ENCODE measurements at regions not wholly inside any gene's neighbourhood (a gene's known extent, or its start where the extent isn't known, plus 50 kb on each side); places are given as distances from the start of the nearest gene placed in this dataset.
"Not testable (repeated sequence)": the region's sequence is repeated elsewhere in the genome, so short reads cannot be mapped to it uniquely, and the experiment has no call there.

DNA sequence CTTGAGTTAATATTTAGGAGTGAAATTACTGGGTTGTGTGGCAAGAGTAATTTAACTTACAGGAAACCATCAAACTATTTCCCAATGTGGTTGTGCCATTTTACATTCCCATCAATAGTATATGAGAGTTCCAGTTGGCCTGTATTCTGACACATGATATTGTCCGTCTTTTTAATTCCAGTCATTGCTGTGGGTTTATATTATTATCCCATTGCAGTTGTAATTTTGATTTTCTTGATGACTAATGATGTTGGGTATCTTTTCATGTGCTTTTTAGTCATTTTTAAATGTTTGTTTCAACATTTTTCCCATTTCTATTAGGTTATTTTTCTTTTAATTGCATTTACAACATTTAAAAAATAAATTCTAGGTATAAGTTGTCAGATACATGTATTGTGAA, 614.0 kb downstream of the UTRN start:
- no peak for DNase-seq

- no peak for DNase-seq
Observed at GRCh38 chr6:144901412-144901811, 616.3 kb downstream of the UTRN start.

DNA sequence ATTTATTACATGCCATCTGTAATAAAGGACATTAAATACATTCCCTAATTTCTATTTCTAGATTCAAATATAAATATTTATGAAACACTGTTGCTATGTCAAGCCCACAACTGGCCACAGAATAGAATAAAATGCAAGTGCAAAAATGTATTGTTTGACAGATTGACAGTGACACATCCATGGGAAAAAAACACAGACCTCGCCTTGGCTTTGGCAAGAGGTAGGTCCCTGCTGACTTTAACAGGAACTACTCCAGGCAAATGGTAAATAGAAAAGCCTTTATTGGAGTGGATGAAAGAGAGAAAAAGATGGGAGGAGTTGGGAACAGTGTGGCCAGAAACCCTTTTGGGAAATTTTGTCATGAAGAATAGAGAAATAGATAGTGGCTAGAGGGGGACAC, 622.9 kb downstream of the UTRN start:
- DNase-seq, result no peak

- DNase-seq, result no peak
Observed at GRCh38 chr6:144909753-144910285, 624.7 kb downstream of the UTRN start.

DNA sequence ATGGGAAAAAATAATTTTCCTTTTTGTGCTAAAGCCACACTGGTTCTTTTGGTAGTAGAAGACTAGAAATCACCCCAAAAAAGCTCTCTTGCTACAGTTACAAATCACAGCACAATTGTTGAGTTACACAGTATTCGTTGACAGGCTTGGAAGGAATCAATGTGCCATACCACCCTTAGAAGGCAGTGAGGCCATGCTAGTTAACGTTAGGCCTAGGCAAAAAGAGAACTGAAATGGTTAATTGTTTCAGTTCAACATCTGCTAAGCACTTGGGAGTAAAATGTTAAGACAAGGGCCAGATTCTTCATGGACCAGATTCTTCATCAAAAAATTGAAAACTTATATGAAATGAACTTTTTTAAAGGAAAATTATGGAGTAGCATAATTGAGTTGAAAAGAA, 626.2 kb downstream of the UTRN start:
- no peak for DNase-seq

GRCh38 chr6:144912474-144912873, 627.3 kb downstream of the UTRN start:
- no peak for DNase-seq

GRCh38 chr6:144918073-144918472, 632.9 kb downstream of the UTRN start:
- no peak for DNase-seq

DNA sequence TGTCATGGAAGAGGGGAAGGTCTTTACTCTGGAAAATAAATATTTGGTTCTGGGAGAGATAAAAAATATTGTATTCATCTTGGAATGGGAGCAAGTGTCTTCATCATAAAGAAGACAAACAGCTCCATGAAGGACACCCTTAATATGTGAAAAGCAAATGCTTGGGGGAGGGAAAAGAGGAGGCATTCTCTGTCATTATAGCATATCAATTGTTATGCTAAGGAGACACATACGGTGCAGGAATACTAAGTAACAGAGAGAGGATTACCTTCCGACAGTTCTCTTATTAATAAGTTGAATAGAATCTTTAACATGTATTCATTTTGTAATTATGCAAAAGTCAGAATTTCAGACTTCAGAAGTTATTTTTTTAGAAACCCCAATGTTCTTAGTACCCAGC, 634.4 kb downstream of the UTRN start:
- DNase-seq, result no peak

GRCh38 chr6:144920391-144920961, 635.3 kb downstream of the UTRN start:
- no peak for DNase-seq

DNA sequence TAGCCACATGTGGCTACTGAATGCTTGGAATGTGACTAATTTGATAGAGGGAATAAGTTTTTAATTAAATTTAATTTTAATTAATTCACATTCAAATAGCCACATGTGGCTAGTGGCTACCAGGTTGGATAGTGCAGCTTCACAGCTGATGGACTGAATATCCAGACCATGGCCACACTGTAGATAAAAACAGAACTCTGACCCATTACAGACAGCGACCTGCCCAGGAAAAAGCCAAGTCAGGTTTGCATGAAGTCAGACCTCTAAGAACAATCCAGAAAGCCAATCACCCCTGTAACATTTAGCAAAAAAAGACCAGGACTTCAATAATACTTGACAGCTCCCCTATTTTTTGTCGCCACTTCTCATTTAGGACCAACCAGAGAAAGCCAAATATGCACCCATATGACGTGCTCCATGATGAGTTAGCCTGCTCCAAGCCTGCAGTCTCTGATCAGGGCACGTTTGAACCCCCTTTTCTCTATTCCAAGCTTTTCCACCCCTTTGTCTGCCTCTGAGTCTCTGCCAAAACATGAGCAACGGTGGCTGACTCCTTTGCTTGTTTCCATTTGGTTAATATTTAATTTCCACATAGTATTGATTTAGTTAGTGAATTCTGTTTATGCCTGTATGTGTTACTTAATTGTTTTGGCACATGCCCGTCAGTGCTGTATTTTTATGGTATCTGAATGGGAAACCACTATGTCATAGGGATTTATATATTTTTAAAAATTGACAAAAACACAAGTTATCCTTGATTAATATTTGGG, 636.3 kb downstream of the UTRN start:
- no peak for DNase-seq

DNA sequence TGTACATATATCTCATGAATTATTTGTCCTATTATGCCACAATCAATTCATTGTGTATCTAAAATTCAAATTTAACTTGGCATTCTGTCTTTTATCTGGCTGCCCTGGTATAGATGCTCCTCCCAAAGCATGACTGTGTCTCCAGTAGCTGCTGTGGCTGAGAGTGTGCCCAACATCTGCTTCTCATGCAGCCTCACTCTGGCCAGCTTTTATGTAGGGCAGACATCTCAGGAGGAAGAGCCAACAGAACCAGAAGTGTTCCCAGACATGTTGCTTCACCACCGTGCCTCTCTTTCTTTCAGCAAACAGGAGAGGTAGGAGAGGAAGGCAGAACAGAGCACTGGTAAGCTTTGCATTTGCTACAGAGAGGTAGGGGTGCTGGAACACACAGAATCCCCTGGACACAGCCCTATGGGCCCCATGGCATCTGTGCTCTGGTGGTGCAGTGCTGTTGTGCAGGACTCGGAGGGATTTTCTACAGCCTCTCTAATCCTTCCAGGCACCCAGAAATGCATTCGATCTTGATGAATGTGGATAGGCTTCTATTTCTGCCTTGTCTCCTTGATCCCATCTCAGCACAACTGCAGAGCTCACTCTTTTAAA, 637.1 kb downstream of the UTRN start:
- DNase-seq, result no peak

GRCh38 chr6:144922771-144923490, 637.8 kb downstream of the UTRN start:
- not testable (repeated sequence) for DNase-seq

DNA sequence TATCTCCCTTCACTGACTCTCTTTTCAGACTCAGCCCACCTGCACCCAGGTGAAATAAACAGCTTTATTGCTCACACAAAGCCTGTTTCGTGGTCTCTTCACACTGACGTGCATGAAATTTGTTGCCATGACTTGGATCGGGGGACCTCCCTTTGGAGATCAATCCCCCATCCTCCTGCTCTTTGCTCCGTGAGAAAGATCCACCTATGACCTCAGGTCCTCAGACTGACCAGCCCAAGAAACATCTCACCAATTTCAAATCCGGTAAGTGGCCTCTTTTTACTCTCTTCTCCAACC, 638.3 kb downstream of the UTRN start:
- not testable (repeated sequence) for DNase-seq

GRCh38 chr6:144928847-144929246, 643.7 kb downstream of the UTRN start:
- DNase-seq, result no peak

- DNase-seq, result no peak
Observed at GRCh38 chr6:144929262-144929661, 644.1 kb downstream of the UTRN start.

DNA sequence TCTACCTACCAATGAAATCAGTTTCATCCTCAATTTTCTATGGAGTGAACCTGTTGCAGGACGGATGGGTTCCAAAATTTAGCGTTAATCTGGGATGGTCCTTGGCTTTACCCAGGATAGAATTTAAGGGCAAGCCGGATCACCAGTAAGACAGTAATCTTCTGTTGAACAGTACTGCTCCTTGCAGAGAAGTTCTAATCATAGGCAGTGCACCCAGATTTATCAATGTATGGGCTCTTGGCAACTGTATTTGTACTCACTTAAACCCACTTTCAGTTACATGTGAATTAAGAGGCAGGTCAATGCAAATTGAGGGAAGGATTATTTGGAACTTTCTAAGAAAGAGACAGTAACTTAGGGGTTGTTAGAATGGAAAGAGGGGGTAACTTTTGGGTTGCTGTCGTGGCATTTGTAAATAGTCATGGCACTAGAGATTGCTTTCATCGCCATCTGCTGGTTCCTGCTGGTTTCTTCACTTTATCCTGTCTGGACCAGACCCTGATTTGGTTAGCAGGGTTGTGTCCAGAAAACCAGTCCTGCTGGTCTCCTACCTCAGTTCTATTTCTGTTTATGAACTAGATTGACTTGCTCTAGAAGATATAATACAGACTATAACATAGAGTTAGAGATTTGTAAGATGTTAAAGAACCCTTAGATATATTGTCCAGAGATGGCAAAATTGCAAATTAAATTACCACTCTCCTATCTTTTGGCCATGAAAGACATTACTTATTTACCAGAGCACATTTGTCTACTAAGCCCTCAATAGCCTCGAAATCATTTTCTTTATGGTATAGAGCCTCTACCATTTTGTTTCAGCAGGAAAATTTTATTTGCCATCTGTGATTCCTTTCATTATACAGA, 646.3 kb downstream of the UTRN start:
- no peak for DNase-seq

DNA sequence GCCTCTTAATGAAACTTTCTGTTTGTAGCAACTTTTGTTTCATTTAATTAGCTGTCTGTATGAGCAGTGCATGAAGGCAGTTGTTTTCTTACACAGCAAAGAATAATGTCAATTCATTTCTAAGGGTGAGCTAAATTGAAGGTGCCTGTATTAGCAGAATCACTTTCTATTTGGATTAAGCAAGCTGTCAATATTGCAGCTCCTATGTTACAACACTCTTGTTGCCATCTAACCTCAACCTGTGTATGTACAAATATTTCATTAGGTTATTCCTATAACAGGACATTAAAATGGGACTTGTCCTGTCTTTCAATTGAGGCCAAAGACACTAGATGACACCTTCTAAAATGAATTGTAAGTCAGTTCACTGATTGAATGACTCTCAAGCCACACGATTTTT, 647.5 kb downstream of the UTRN start:
- DNase-seq, result no peak

DNA sequence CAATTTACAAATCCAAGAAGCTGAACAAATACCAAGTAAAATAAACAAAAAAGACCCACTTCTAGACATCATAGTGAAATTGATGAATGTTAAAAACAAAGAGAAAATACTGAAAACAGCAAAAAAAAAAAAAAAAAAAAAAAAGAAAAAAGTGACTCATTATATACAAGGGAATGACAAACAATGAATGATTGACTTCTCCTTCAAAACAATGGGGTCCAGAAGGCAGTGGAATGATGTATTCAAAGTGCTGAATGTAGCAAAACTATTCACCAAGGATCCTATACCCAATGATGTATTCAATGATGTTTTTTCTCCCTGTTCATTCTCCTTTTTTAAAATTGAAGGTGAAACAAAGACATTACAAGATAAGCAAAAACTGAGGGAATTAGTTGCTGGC, 650.0 kb downstream of the UTRN start:
- DNase-seq, result no peak

- no peak for DNase-seq
Observed at GRCh38 chr6:144935661-144936060, 650.5 kb downstream of the UTRN start.

DNA sequence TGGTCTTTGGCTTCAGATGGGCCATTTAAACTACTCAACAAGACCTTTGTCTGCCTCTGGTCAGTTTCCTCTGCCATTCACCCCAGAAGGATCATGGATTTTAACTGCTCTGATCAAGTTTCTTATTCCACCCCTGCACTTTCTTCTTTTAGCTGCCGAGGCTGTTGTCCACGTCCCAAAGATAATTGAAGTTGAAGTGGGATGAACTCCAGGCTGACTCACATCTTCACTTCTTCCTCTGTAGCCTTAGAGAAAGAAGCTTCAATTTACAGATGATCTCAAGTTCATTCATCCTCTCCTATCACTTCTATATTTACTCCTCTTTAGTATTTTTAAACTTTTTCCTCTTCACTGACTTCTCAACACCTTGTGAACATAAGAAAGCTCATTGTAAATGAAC, 651.6 kb downstream of the UTRN start:
- DNase-seq, result no peak

DNA sequence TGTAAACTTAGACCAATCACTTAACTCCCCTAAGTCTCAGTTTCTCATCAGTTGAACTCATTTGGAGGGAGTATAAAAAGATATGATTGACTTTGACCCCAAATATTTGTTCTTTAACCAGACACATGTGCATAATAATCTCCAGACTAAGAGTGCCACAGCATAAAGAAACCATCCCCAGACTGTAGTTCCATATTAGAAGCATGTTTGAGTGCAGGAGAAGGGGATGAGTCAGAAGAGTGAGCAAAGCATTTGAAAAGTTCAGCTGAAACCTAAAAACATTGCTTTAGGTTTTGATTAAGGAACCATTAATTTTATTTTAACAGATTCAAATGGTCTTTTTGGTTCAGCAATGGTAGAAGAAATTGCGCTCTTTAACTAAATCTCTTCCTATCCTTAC, 654.8 kb downstream of the UTRN start:
- no peak for DNase-seq

GRCh38 chr6:144944106-144944505, 659.0 kb downstream of the UTRN start:
- no peak for DNase-seq

Measured in NCI-H2029 treated with DMSO at 0.1 percent for 48 hours (cell line).